GM23338 (cell line): ENCODE measurements at regions not wholly inside any gene's neighbourhood (a gene's known extent, or its start where the extent isn't known, plus 50 kb on each side); places are given as distances from the start of the nearest gene placed in this dataset.

Experiments
- ATAC-seq: fragments of 200-7000 bp; cut with Tn5 transposase; 3 replicates; pipeline ENCODE4 v1.9.1; 2020
- DNase-seq: peaks from one replicate; pipeline ENCODE4 v3.0.0-alpha.2; 2015; ENCODE audit warnings: low spot score
- H2AFZ ChIP-seq: fragments of 200-600 bp; sonication (generic); 2 replicates; pipeline ENCODE4 v1.8.0; 2016; ENCODE audit warnings: antibody characterized with exemption, mild to moderate bottlenecking, moderate library complexity
- H3F3A ChIP-seq: fragments of 200-600 bp; sonication (generic); replicated peaks from 2 replicates; pipeline ENCODE4 v1.8.0; 2017; ENCODE audit warnings: antibody characterized with exemption, mixed run types, low read depth
- H3K27ac ChIP-seq: fragments of 200-600 bp; sonication (generic); 2 replicates; pipeline ENCODE4 v1.6.1; 2016; ENCODE audit warnings: low read depth
- H3K27me3 ChIP-seq: fragments of 200-600 bp; sonication (generic); 2 replicates; pipeline ENCODE4 v1.8.0; 2016; ENCODE audit warnings: mild to moderate bottlenecking, mixed run types, moderate library complexity; ENCODE audit not compliant: insufficient read depth
- H3K36me3 ChIP-seq: fragments of 200-600 bp; sonication (generic); 2 replicates; pipeline ENCODE4 v1.8.0; 2016; ENCODE audit warnings: mild to moderate bottlenecking; ENCODE audit not compliant: insufficient read depth
- H3K4me1 ChIP-seq: fragments of 200-600 bp; sonication (generic); 2 replicates; pipeline ENCODE4 v1.8.0; 2016; ENCODE audit warnings: mild to moderate bottlenecking, moderate library complexity; ENCODE audit not compliant: insufficient read depth
- H3K4me2 ChIP-seq: fragments of 200-600 bp; sonication (generic); 2 replicates; pipeline ENCODE4 v1.7.1; 2017; ENCODE audit warnings: mixed run types
- H3K4me3 ChIP-seq: fragments of 200-600 bp; sonication (generic); 2 replicates; pipeline ENCODE4 v1.6.1; 2016; ENCODE audit warnings: mixed run types
- H3K79me2 ChIP-seq: fragments of 200-600 bp; sonication (generic); replicated peaks from 2 replicates; pipeline ENCODE4 v1.8.0; 2017; ENCODE audit warnings: mild to moderate bottlenecking; ENCODE audit not compliant: insufficient read depth
- H3K9me2 ChIP-seq: fragments of 200-600 bp; sonication (generic); 2 replicates; pipeline ENCODE4 v1.8.0; 2017; ENCODE audit not compliant: insufficient read depth
- H4K20me1 ChIP-seq: fragments of 200-600 bp; sonication (generic); replicated peaks from 2 replicates; pipeline ENCODE4 v1.8.0; 2017; ENCODE audit warnings: mild to moderate bottlenecking; ENCODE audit not compliant: insufficient read depth
- H3K27ac Mint-ChIP-seq: 2 replicates; pipeline ENCODE4 v1.8.0; 2020; ENCODE audit warnings: inconsistent platforms, mild to moderate bottlenecking, moderate library complexity, mixed read lengths
- H3K27me3 Mint-ChIP-seq: 3 replicates; pipeline ENCODE4 v1.8.0; 2022; ENCODE audit warnings: low read depth, mild to moderate bottlenecking, moderate library complexity, mixed read lengths, inconsistent platforms; ENCODE audit not compliant: insufficient read depth, poor library complexity
- H3K36me3 Mint-ChIP-seq: 3 replicates; pipeline ENCODE4 v1.8.0; 2021; ENCODE audit warnings: low read depth, mild to moderate bottlenecking, inconsistent platforms, moderate library complexity, mixed read lengths
- H3K4me1 Mint-ChIP-seq: 3 replicates; pipeline ENCODE4 v1.8.0; 2020; ENCODE audit warnings: mild to moderate bottlenecking, inconsistent platforms, mixed read lengths
- H3K4me3 Mint-ChIP-seq: 3 replicates; pipeline ENCODE4 v1.8.0; 2021; ENCODE audit warnings: moderate library complexity, mild to moderate bottlenecking, inconsistent platforms, mixed read lengths
- H3K9me3 Mint-ChIP-seq: 3 replicates; pipeline ENCODE4 v1.8.0; 2020; ENCODE audit warnings: moderate library complexity, mild to moderate bottlenecking, inconsistent platforms, mixed read lengths
- CREB1 ChIP-seq: fragments of 250-450 bp; sonication (Bioruptor Pico); IDR thresholded peaks from 2 replicates; pipeline ENCODE4 v1.5.0; 2020; ENCODE audit warnings: low read depth, mild to moderate bottlenecking, moderate library complexity
- CTCF ChIP-seq, 2 experiments: fragments of 200-600 bp in 1 of 2; sonication (generic) in 1 of 2; conservative IDR thresholded peaks; 2 replicates each; pipeline versions ENCODE4 v1.5.1 to v1.6.1; 2016 to 2017; ENCODE audit warnings: antibody characterized with exemption in 2 of 2, low read depth in 2 of 2, mild to moderate bottlenecking in 2 of 2, moderate library complexity in 1 of 2
- EZH2 ChIP-seq: fragments of 200-600 bp; sonication (generic); IDR thresholded peaks from one replicate; pipeline ENCODE4 v1.8.0; 2017; ENCODE audit warnings: antibody characterized with exemption, mild to moderate bottlenecking, low read depth; ENCODE audit not compliant: unreplicated experiment
- EZH2phosphoT487 ChIP-seq: fragments of 200-600 bp; sonication (generic); IDR thresholded peaks from one replicate; pipeline ENCODE4 v1.8.1; 2018; ENCODE audit warnings: antibody characterized with exemption; ENCODE audit not compliant: unreplicated experiment
- JUNB ChIP-seq: IDR thresholded peaks from one replicate; pipeline ENCODE4 v1.6.1; 2016; ENCODE audit warnings: antibody characterized with exemption; ENCODE audit not compliant: unreplicated experiment
- POLR2AphosphoS5 ChIP-seq: IDR thresholded peaks from 2 replicates; pipeline ENCODE4 v1.6.1; 2016; ENCODE audit warnings: antibody characterized with exemption, low read depth
- REST ChIP-seq: IDR thresholded peaks from one replicate; pipeline ENCODE4 v1.6.1; 2018; ENCODE audit warnings: antibody characterized with exemption; ENCODE audit not compliant: unreplicated experiment
- STAT1 ChIP-seq: IDR thresholded peaks from one replicate; pipeline ENCODE4 v1.6.1; 2016; ENCODE audit warnings: antibody characterized with exemption; ENCODE audit not compliant: unreplicated experiment
- ZNF114 ChIP-seq: fragments of 250-450 bp; sonication (Bioruptor Pico); IDR thresholded peaks from 2 replicates; pipeline ENCODE4 v1.5.0; 2020; ENCODE audit warnings: mild to moderate bottlenecking, moderate library complexity
- ZNF331 ChIP-seq: fragments of 250-450 bp; sonication (Bioruptor Pico); IDR thresholded peaks from 2 replicates; pipeline ENCODE4 v1.5.0; 2020; ENCODE audit warnings: low read depth, mild to moderate bottlenecking, moderate library complexity
- ZNF462 ChIP-seq: fragments of 250-450 bp; sonication (Bioruptor Pico); IDR thresholded peaks from 2 replicates; pipeline ENCODE4 v1.5.0; 2020; ENCODE audit warnings: mild to moderate bottlenecking, moderate library complexity
- TF ChIP-seq, protein P1 (sequence below): IDR thresholded peaks from 2 replicates; pipeline ENCODE4 v1.6.1; 2016; ENCODE audit warnings: antibody characterized with exemption

DNA sequence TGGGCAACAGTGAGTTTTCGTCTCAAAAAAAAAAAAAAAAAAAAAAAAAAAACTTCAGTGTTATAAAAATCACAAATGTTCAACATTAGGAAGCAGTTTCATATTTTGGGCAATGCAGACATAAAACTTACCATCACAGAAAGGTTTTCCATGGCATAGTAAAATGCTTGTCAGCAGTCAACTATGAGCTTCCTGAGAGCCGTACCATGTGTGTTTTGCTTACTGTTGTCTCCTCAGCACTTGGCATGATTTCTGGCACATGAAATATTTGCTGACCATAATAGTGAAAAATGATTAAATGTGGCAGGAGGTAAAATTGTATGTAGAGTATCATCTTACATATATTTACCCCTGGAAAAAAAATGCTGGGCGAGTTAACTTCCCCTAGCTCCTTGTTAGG, 237.5 kb upstream of the SLC35B3 start (continued):
- TF ChIP-seq ZNF462 (CRISPR knock-in tag), result no peak
- TF ChIP-seq EZH2phosphoT487, result no peak
- no peak for TF ChIP-seq POLR2AphosphoS5
- no peak for TF ChIP-seq EZH2
- TF ChIP-seq CREB1 (CRISPR knock-in tag), result no peak
- TF ChIP-seq, protein P1, sequence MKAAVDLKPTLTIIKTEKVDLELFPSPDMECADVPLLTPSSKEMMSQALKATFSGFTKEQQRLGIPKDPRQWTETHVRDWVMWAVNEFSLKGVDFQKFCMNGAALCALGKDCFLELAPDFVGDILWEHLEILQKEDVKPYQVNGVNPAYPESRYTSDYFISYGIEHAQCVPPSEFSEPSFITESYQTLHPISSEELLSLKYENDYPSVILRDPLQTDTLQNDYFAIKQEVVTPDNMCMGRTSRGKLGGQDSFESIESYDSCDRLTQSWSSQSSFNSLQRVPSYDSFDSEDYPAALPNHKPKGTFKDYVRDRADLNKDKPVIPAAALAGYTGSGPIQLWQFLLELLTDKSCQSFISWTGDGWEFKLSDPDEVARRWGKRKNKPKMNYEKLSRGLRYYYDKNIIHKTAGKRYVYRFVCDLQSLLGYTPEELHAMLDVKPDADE, result no peak

- ATAC-seq, result no peak
- no peak overlapping the region for H3K27ac Mint-ChIP-seq
- peaks cover 5% of the 10 kb centered on the region; the same call in 2 of the 3 replicates for H3K9me3 Mint-ChIP-seq
- Histone ChIP-seq H4K20me1 (no peaks in the 10 kb centered on the region), H3K4me2 (no peak overlapping the region), H3K4me3 (no peak overlapping the region), H3K9me2 (no peaks in the 10 kb centered on the region), H3K79me2 (no peaks in the 10 kb centered on the region), H3K36me3 (no peaks in the 10 kb centered on the region), H3F3A (no peaks in the 10 kb centered on the region), H3K27ac (no peak overlapping the region), H3K27me3 (no peaks in the 10 kb centered on the region), H3K4me1 (no peaks in the 10 kb centered on the region), H2AFZ (no peak overlapping the region)
- no peaks in the 10 kb centered on the region for H3K4me1 Mint-ChIP-seq
- DNase-seq, result no peak
- H3K27me3 Mint-ChIP-seq, result no peaks in the 10 kb centered on the region
- no peaks in the 10 kb centered on the region; the same call in 2 of the 3 replicates for H3K36me3 Mint-ChIP-seq
- no peak overlapping the region for H3K4me3 Mint-ChIP-seq
- TF ChIP-seq, protein P1, result no peak
- TF ChIP-seq ZNF331 (CRISPR knock-in tag) (no peak), REST (no peak), CTCF (conservative IDR thresholded peaks at IDR 0.05; ENCODE audit: low read depth in 2 of 2) (no peak), EZH2 (no peak), STAT1 (no peak), POLR2AphosphoS5 (no peak), JUNB (no peak), ZNF114 (no peak)
Measured at GRCh38 chr6:8670792-8671191, 235.4 kb upstream of the SLC35B3 start.
